K562 (cell line): ENCODE measurements at regions not wholly inside any gene's neighbourhood (a gene's known extent, or its start where the extent isn't known, plus 50 kb on each side); places are given as distances from the start of the nearest gene placed in this dataset.

Source experiments
- GATAD2A ChIP-seq: fragments of 450-650 bp; IDR thresholded peaks from 2 replicates; pipeline ENCODE4 v1.6.1; 2017
- GMEB1 ChIP-seq: fragments of 250-450 bp; sonication (Bioruptor Pico); IDR thresholded peaks from 2 replicates; pipeline ENCODE4 v1.4.0; 2020; ENCODE audit warnings: mild to moderate bottlenecking
- IRF1 ChIP-seq: sonication (generic); formaldehyde crosslinking; IDR thresholded peaks from 2 replicates; pipeline ENCODE4 v1.8.0; 2022; ENCODE audit warnings: missing genetic modification reagents, mild to moderate bottlenecking, borderline replicate concordance
- KDM4B ChIP-seq, 2 experiments: fragments of 450-650 bp in 1 of 2; sonication (generic) in 1 of 2; IDR thresholded peaks; 2 replicates each; pipeline ENCODE4 v1.6.1; 2016 to 2017; ENCODE audit warnings: borderline replicate concordance in 2 of 2, antibody characterized with exemption in 1 of 2, low read depth in 1 of 2, mild to moderate bottlenecking in 1 of 2
- KLF13 ChIP-seq: fragments of 450-650 bp; IDR thresholded peaks from 2 replicates; pipeline ENCODE4 v1.6.1; 2016; ENCODE audit warnings: missing genetic modification characterization, low read depth, mild to moderate bottlenecking, missing compliant biosample characterization, moderate library complexity, borderline replicate concordance
- RBFOX2 ChIP-seq: fragments of 200-400 bp; formaldehyde crosslinking; IDR thresholded peaks from 2 replicates; pipeline ENCODE4 v1.6.1; 2017; ENCODE audit warnings: low read depth, mild to moderate bottlenecking, low read length, moderate library complexity
- ZNF592 ChIP-seq: fragments of 450-650 bp; IDR thresholded peaks from 2 replicates; pipeline ENCODE4 v1.6.1; 2017; ENCODE audit warnings: antibody characterized with exemption, mild to moderate bottlenecking

GRCh38 chr10:121205625-121206024, 354.5 kb downstream of the WDR11 start (continued):
- TF ChIP-seq IRF1 (CRISPR knock-in tag) (no peak), GATAD2A (no peak), GMEB1 (CRISPR knock-in tag) (no peak), KLF13 (tag) (no peak), KDM4B (IDR thresholded peaks at IDR 0.05; ENCODE audit: borderline replicate concordance in 2 of 2, low read depth in 1 of 2) (no peak), RBFOX2 (no peak), ZNF592 (no peak)
